DOHH2 (cell line): ENCODE measurements at regions not wholly inside any gene's neighbourhood (a gene's known extent, or its start where the extent isn't known, plus 50 kb on each side); places are given as distances from the start of the nearest gene placed in this dataset.

Experiments
- H3F3A ChIP-seq: fragments of 200-600 bp; sonication (generic), shearing (Covaris generic); 2 replicates; pipeline ENCODE4 v1.6.0; 2016; ENCODE audit warnings: antibody characterized with exemption, mild to moderate bottlenecking; ENCODE audit not compliant: control insufficient read depth, insufficient read depth
- H3K27ac ChIP-seq: fragments of 200-600 bp; sonication (generic); 2 replicates; pipeline ENCODE4 v1.5.1; 2014; ENCODE audit warnings: low read depth, mild to moderate bottlenecking, low read length, moderate library complexity
- H3K27me3 ChIP-seq: fragments of 200-600 bp; sonication (generic); 2 replicates; pipeline ENCODE4 v1.6.1; 2014; ENCODE audit warnings: mild to moderate bottlenecking, low read length, mixed read lengths; ENCODE audit not compliant: control insufficient read depth
- H3K36me3 ChIP-seq: fragments of 200-600 bp; sonication (generic); 2 replicates; pipeline ENCODE4 v1.6.1; 2014; ENCODE audit warnings: mild to moderate bottlenecking, low read length, moderate library complexity, mixed read lengths; ENCODE audit not compliant: control insufficient read depth
- H3K4me1 ChIP-seq: fragments of 200-600 bp; sonication (generic); 2 replicates; pipeline ENCODE4 v1.6.1; 2014; ENCODE audit warnings: mild to moderate bottlenecking, low read length, mixed read lengths; ENCODE audit not compliant: control insufficient read depth
- H3K4me2 ChIP-seq: fragments of 200-600 bp; sonication (generic); 2 replicates; pipeline ENCODE4 v1.6.0; 2014; ENCODE audit warnings: mild to moderate bottlenecking, low read length, moderate library complexity
- H3K4me3 ChIP-seq: fragments of 200-600 bp; sonication (generic); 2 replicates; pipeline ENCODE4 v1.5.1; 2014; ENCODE audit warnings: mild to moderate bottlenecking, low read length, mixed read lengths
- H3K79me2 ChIP-seq: fragments of 200-600 bp; sonication (generic); 2 replicates; pipeline ENCODE4 v1.6.1; 2014; ENCODE audit warnings: mild to moderate bottlenecking, low read length, mixed read lengths; ENCODE audit not compliant: control insufficient read depth
- H3K9me2 ChIP-seq: fragments of 200-600 bp; sonication (generic); replicated peaks from 2 replicates; pipeline ENCODE4 v1.6.1; 2014; ENCODE audit warnings: mild to moderate bottlenecking, low read length, mixed read lengths; ENCODE audit not compliant: control insufficient read depth
- H3K9me3 ChIP-seq: fragments of 200-600 bp; sonication (generic); 2 replicates; pipeline ENCODE4 v1.6.1; 2014; ENCODE audit warnings: antibody characterized with exemption, low read length, mixed read lengths; ENCODE audit not compliant: control insufficient read depth, insufficient read depth
- H4K20me1 ChIP-seq: fragments of 200-600 bp; sonication (generic); 2 replicates; pipeline ENCODE4 v1.6.0; 2014; ENCODE audit warnings: low read depth, mild to moderate bottlenecking, antibody characterized with exemption, low read length, moderate library complexity; ENCODE audit not compliant: control insufficient read depth, insufficient read depth
- CTCF ChIP-seq: fragments of 200-600 bp; sonication (generic); IDR thresholded peaks from one replicate; pipeline ENCODE4 v1.5.1; 2014; ENCODE audit warnings: antibody characterized with exemption, mild to moderate bottlenecking, low read depth, low read length; ENCODE audit not compliant: poor library complexity, severe bottlenecking
- EZH2phosphoT487 ChIP-seq: fragments of 200-600 bp; sonication (generic); IDR thresholded peaks from 2 replicates; pipeline ENCODE4 v1.6.1; 2017; ENCODE audit warnings: borderline replicate concordance, mild to moderate bottlenecking, antibody characterized with exemption, low read length, moderate library complexity, mixed read lengths

- H3K79me2 ChIP-seq: no peaks in the 10 kb centered on the region
- no peak overlapping the region for H3K27ac ChIP-seq
- H3K4me1 ChIP-seq: no peaks in the 10 kb centered on the region
- H3K9me3 ChIP-seq: no peaks in the 10 kb centered on the region
- H3K36me3 ChIP-seq: no peaks in the 10 kb centered on the region
- H3K27me3 ChIP-seq: no peaks in the 10 kb centered on the region
- H3K9me2 ChIP-seq: no peaks in the 10 kb centered on the region
- no peaks in the 10 kb centered on the region for H4K20me1 ChIP-seq
- H3K4me3 ChIP-seq: no peak overlapping the region
- TF ChIP-seq CTCF (no peak), EZH2phosphoT487 (no peak)
- no peak overlapping the region for H3K4me2 ChIP-seq
- H3F3A ChIP-seq: no peaks in the 10 kb centered on the region
Observed at GRCh38 chr20:61193164-61193563, 58.9 kb upstream of the CDH4 start.
